ENCODE measurements at regions not wholly inside any gene's neighbourhood (a gene's known extent, or its start where the extent isn't known, plus 50 kb on each side); places are given as distances from the start of the nearest gene placed in this dataset.
"Not testable (repeated sequence)": the region's sequence is repeated elsewhere in the genome, so short reads cannot be mapped to it uniquely, and the experiment has no call there.

DNA sequence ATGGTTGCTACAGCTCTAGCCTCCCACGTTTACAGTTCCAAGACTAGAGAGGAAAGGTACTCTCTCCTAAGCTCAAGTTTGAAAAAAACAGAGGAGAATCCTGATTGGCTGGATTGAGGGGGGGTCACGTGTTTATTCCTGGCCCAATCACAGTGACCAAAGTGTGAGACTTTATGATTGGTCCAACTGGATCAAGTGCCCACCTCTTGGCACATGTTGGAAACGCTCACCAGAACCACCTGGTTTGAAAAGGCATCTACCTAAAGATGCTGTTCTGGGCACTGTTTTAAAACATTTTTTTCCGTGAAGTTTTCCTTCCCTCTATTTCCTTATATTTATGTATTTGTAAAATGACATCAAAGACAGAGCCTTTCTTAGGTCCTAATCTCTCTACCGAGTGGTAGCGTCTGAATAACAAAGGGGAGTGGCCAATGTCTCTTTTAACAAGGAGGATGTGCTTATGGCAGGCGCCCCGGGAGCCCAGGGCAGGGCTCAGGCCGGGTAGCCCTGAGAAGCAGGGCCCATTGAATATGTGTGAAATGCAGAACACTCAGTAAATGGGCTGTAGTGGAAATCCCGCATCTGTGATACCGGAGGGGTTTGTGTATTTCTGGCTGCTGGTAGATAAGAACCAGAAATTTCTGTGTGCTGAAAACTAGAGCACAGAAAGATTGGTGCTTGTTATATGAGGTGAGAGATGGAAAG, 146.2 kb downstream of the ATP23 start:
- Mint-ChIP-seq H3K4me3 (no peak overlapping the region), H3K27me3 (peaks cover 4% of the 10 kb centered on the region), H3K27ac (no peak overlapping the region), H3K36me3 (no peaks in the 10 kb centered on the region), H3K9me3 (no peaks in the 10 kb centered on the region), H3K4me1 (no peaks in the 10 kb centered on the region)
- CTCF ChIA-PET = no interaction called here
- DNase-seq = no peak

GRCh38 chr12:58089588-58089987, 148.2 kb downstream of the ATP23 start:
- H3K27ac Mint-ChIP-seq = no peak overlapping the region

GRCh38 chr12:58090685-58091084, 149.3 kb downstream of the ATP23 start:
- Mint-ChIP-seq H3K27me3 (peaks cover 8% of the 10 kb centered on the region), H3K4me1 (peaks cover 2% of the 10 kb centered on the region), H3K9me3 (no peaks in the 10 kb centered on the region), H3K36me3 (no peaks in the 10 kb centered on the region), H3K4me3 (no peak overlapping the region), H3K27ac (no peak overlapping the region)
- DNase-seq = no peak
- CTCF ChIA-PET = no interaction called here

More at GRCh38 chr12:58089588-58089987, 148.2 kb downstream of the ATP23 start:
- no peaks in the 10 kb centered on the region for H3K9me3 Mint-ChIP-seq
- no peak overlapping the region for H3K4me3 Mint-ChIP-seq
- CTCF ChIA-PET = no interaction called here
- H3K4me1 Mint-ChIP-seq = peaks cover 2% of the 10 kb centered on the region
- DNase-seq = no peak
- H3K36me3 Mint-ChIP-seq = no peaks in the 10 kb centered on the region
- H3K27me3 Mint-ChIP-seq = peaks cover 8% of the 10 kb centered on the region

GRCh38 chr12:58095002-58095401, 153.6 kb downstream of the ATP23 start:
- H3K27ac Mint-ChIP-seq = no peak overlapping the region
- H3K9me3 Mint-ChIP-seq = no peaks in the 10 kb centered on the region
- peaks cover 8% of the 10 kb centered on the region for H3K27me3 Mint-ChIP-seq
- no peak overlapping the region for H3K4me3 Mint-ChIP-seq
- peaks cover 2% of the 10 kb centered on the region for H3K4me1 Mint-ChIP-seq
- CTCF ChIA-PET = no interaction called here
- no peak for DNase-seq
- H3K36me3 Mint-ChIP-seq = no peaks in the 10 kb centered on the region

DNA sequence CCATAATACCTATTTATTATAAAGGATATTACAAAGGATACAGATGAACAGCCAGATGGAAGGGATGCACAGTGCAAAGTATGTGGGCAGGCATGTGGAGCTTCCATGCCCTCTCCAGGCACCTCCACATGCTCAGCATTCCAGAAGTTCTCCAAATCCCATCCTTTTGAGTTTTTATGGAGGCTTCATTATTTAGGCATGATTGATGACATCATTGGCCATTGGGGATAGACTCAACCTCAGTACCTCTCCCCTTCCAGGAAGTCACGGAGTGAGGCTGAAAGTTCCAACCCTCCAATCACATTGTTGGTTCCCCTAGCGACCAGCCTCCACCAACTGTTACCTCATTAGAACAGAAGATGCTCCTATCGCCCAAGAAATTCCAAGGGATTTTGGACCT, 156.4 kb downstream of the ATP23 start:
- peaks cover 1% of the 10 kb centered on the region for H3K4me1 Mint-ChIP-seq
- no peak overlapping the region for H3K27ac Mint-ChIP-seq
- peaks cover 5% of the 10 kb centered on the region for H3K27me3 Mint-ChIP-seq
- DNase-seq = no peak
- H3K9me3 Mint-ChIP-seq = no peaks in the 10 kb centered on the region
- no peaks in the 10 kb centered on the region for H3K36me3 Mint-ChIP-seq
- CTCF ChIA-PET = no interaction called here
- no peak overlapping the region for H3K4me3 Mint-ChIP-seq

DNA sequence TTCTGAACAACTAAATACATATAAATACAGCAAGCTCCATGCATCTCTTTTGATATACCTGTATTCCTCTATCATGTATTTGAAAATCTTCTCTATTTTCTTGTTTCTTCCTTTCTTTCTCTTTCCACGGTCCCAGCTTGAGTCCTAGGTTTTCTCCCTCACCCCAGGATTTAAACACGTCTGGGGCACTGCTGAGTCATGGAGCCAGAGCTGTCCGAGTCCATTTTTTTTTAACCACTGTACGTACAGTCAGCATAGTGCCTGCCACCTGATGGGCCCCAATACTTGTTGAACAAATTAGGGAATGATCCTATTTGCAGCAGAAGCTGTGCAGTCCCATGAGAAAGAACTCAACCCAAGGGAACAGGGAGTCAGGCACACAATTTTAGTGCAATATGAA, 158.1 kb downstream of the ATP23 start:
- CTCF ChIA-PET = no interaction called here
- Mint-ChIP-seq H3K27ac (no peak overlapping the region), H3K36me3 (no peaks in the 10 kb centered on the region), H3K4me1 (no peaks in the 10 kb centered on the region), H3K4me3 (no peak overlapping the region), H3K27me3 (peaks cover 6% of the 10 kb centered on the region), H3K9me3 (no peaks in the 10 kb centered on the region)
- DNase-seq = no peak

DNA sequence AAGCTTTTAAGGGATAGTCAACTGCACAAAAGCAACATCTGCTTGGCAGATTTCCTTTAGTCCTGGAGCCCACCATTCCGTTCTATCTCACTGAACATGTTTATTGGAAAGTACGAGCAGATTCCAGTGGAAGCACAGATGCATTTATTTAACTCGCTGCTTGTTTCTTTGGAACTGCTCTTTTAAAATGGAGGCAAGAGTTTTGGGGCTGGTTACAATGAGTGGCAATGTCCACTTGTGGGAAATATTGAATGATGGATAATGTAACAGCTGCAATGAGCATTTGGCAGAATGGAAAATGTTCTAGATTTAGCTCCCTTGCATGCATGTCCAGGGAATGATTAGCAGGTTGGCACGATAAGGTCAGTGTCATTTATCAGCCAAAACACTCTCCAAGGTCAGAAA, 163.0 kb downstream of the ATP23 start:
- Mint-ChIP-seq H3K27ac (no peak overlapping the region), H3K27me3 (peaks cover 6% of the 10 kb centered on the region), H3K9me3 (peaks cover 3% of the 10 kb centered on the region), H3K4me1 (no peaks in the 10 kb centered on the region), H3K36me3 (no peaks in the 10 kb centered on the region), H3K4me3 (no peak overlapping the region)
- CTCF ChIA-PET = no interaction called here
- no peak for DNase-seq

DNA sequence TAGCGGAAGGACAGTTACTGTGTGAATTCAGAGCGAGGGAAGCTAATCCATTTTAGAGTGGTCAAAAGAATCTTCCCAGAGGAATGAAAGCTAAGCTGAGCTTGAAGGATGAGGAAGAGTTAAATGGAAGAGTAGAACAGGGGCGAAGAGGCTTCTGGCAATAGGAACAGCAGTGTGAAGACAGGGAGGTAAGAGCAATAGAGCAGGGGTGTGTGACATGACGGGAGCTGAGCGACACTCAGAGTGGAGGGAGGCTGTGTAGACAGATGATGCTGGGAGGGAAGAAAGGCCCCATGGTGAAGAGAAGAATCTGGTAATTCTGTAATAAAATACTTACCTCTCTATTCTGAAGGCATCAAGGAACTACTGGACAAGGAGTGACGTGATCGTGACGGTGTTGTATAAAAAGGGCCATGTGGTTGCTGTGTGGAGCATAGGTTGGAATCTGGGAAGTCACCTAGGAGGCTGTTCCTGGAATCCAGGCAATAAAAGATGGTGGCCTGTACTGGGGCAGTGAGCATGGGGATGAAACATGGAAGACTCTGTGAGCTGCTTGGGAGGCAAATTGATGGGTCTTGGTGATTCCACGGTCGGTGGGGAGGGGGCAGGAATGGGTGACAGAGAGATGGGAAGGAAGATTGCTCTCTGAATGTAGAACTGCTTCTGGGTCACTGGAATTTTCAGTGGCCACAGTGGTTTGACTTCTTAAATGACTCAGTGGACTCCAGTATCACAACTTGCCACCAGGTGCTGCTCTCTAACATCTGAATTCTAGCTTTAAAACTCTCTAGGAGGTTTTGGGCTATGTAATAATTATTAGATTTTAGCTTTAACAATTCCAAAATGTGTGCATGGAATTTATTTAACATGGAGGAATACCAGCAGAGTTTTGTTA, 164.1 kb downstream of the ATP23 start:
- DNase-seq = no peak
- Mint-ChIP-seq H3K4me1 (no peaks in the 10 kb centered on the region), H3K9me3 (peaks cover 3% of the 10 kb centered on the region), H3K4me3 (no peak overlapping the region), H3K27me3 (peaks cover 6% of the 10 kb centered on the region), H3K36me3 (no peaks in the 10 kb centered on the region), H3K27ac (no peak overlapping the region)
- CTCF ChIA-PET = no interaction called here

GRCh38 chr12:58106195-58106594, 164.8 kb downstream of the ATP23 start:
- no peak for DNase-seq
- no peak overlapping the region for H3K27ac Mint-ChIP-seq

GRCh38 chr12:58117201-58117600, 175.8 kb downstream of the ATP23 start:
- no peaks in the 10 kb centered on the region for H3K4me1 Mint-ChIP-seq
- no peaks in the 10 kb centered on the region for H3K9me3 Mint-ChIP-seq
- no peaks in the 10 kb centered on the region for H3K36me3 Mint-ChIP-seq
- DNase-seq = no peak
- CTCF ChIA-PET = no interaction called here
- no peak overlapping the region for H3K27ac Mint-ChIP-seq
- no peaks in the 10 kb centered on the region for H3K27me3 Mint-ChIP-seq
- no peak overlapping the region for H3K4me3 Mint-ChIP-seq

More at GRCh38 chr12:58106195-58106594, 164.8 kb downstream of the ATP23 start:
- peaks cover 6% of the 10 kb centered on the region for H3K27me3 Mint-ChIP-seq
- CTCF ChIA-PET = no interaction called here
- H3K4me1 Mint-ChIP-seq = no peaks in the 10 kb centered on the region
- no peak overlapping the region for H3K4me3 Mint-ChIP-seq
- no peaks in the 10 kb centered on the region for H3K36me3 Mint-ChIP-seq
- peaks cover 3% of the 10 kb centered on the region for H3K9me3 Mint-ChIP-seq

DNA sequence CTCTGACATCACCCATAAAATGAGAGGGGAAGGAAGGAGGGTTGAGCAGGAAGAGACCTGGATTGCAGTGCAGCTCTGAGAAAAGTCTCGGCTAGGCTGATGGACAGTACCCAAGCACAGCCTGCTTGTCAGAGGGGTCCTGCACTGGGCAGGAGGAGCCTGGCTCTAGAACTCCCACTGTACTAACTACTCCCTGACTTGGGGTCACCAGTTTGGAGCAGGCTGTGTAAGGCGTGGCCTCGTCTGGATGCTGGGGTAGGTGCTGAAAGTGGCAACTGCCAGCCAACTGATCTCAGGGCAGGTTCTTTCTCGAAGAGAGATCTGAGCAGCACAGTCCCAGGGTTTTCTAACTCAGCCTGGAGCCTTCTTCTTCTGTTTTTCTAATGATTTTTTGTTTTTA, 176.3 kb downstream of the ATP23 start:
- Mint-ChIP-seq H3K4me3 (no peak overlapping the region), H3K27me3 (no peaks in the 10 kb centered on the region), H3K9me3 (no peaks in the 10 kb centered on the region), H3K36me3 (no peaks in the 10 kb centered on the region), H3K4me1 (no peaks in the 10 kb centered on the region), H3K27ac (no peak overlapping the region)
- DNase-seq = no peak
- CTCF ChIA-PET = no interaction called here

GRCh38 chr12:58125761-58126160, 184.4 kb downstream of the ATP23 start:
- H3K4me3 Mint-ChIP-seq, H3K9me3 Mint-ChIP-seq, H3K36me3 Mint-ChIP-seq, DNase-seq, H3K27ac Mint-ChIP-seq, H3K4me1 Mint-ChIP-seq, CTCF ChIA-PET, H3K27me3 Mint-ChIP-seq: not testable (repeated sequence)

GRCh38 chr12:58131986-58132755, 190.8 kb downstream of the ATP23 start:
- Mint-ChIP-seq H3K27me3 (no peaks in the 10 kb centered on the region), H3K27ac (no peak overlapping the region), H3K4me3 (no peak overlapping the region), H3K4me1 (no peaks in the 10 kb centered on the region), H3K36me3 (no peaks in the 10 kb centered on the region), H3K9me3 (no peaks in the 10 kb centered on the region)
- DNase-seq = no peak
- CTCF ChIA-PET = no interaction called here

DNA sequence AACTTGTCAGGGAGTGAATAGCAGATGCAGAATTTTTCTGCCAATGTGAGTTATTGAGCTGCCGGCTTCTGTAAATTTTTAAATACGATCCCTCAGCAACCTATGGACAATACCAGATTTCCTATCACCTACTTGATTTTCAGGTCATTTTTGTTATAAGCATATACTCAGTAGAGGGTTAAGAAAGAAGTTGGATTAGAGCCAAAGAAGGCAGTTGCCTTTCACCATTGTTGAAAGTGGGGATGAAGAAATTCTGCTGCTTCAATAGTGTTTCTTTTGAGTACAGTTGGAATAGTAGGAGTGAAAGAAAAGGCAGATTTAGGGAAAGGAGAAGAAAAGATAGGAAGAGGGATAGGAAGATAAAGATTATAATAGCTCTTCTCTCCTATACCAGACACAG, 197.1 kb downstream of the ATP23 start:
- Mint-ChIP-seq H3K27me3 (no peaks in the 10 kb centered on the region), H3K9me3 (no peaks in the 10 kb centered on the region), H3K4me1 (no peaks in the 10 kb centered on the region), H3K27ac (no peak overlapping the region), H3K36me3 (no peaks in the 10 kb centered on the region), H3K4me3 (no peak overlapping the region)
- no peak for DNase-seq
- CTCF ChIA-PET = no interaction called here
